ENCODE measurements at regions not wholly inside any gene's neighbourhood (a gene's known extent, or its start where the extent isn't known, plus 50 kb on each side); places are given as distances from the start of the nearest gene placed in this dataset.

DNA sequence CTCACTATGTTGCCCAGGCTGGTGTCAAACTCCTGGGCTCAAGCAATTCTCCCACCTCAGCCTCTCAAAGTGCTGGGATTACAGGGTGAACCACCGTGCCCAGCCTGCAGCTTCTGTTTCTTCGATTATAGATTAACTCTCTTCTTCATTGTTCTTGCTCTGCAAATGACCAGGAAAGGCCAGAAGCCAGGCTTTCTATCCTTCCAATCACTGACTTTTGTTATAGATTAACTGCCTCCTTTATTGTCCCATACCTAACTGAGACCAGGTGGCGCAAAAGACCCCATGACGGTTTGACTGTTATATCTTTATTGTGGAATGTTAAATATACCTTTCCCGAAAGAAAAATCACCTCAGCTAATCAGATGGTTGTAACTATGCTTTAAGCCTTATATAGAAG is 196.9 kb downstream of the MREG start:
- no peaks in the 10 kb centered on the region for H3K27me3 ChIP-seq (ENCODE audit: low read depth)
- peaks cover 21% of the 10 kb centered on the region for H3K9me3 ChIP-seq (replicated peaks)
- H3K27ac ChIP-seq (replicated peaks) = peak overlapping the region; percentile 21
- peaks cover 10% of the 10 kb centered on the region for H3K4me1 ChIP-seq
- no peak overlapping the region for H3K4me3 ChIP-seq
- TF ChIP-seq CTCF (IDR thresholded peaks at IDR 0.05; ENCODE audit: borderline replicate concordance) = no peak
- intact Hi-C loops (cut with micrococcal nuclease) = no loop called here
- no peak for DNase-seq
- no peaks in the 10 kb centered on the region for H3K36me3 ChIP-seq

GRCh38 chr2:215815960-215816359 is 197.4 kb downstream of the MREG start:
- peaks cover 17% of the 10 kb centered on the region for H3K9me3 ChIP-seq (replicated peaks)
- H3K4me3 ChIP-seq = no peak overlapping the region
- no peaks in the 10 kb centered on the region for H3K36me3 ChIP-seq
- no peak for TF ChIP-seq CTCF (IDR thresholded peaks at IDR 0.05; ENCODE audit: borderline replicate concordance)
- no peak overlapping the region for H3K27ac ChIP-seq (replicated peaks)
- DNase-seq = no peak
- H3K4me1 ChIP-seq = peaks cover 10% of the 10 kb centered on the region
- intact Hi-C loops (cut with micrococcal nuclease) = no loop called here
- no peaks in the 10 kb centered on the region for H3K27me3 ChIP-seq (ENCODE audit: low read depth)

GRCh38 chr2:215812966-215813365 is 200.4 kb downstream of the MREG start:
- intact Hi-C loops (cut with micrococcal nuclease) = no loop called here
- no peak for TF ChIP-seq CTCF (IDR thresholded peaks at IDR 0.05; ENCODE audit: borderline replicate concordance)
- Histone ChIP-seq H3K4me1 (peaks cover 10% of the 10 kb centered on the region), H3K4me3 (no peak overlapping the region), H3K9me3 (replicated peaks) (no peaks in the 10 kb centered on the region), H3K27me3 (ENCODE audit: low read depth) (no peaks in the 10 kb centered on the region), H3K27ac (replicated peaks) (no peak overlapping the region), H3K36me3 (no peaks in the 10 kb centered on the region)
- DNase-seq = no peak

GRCh38 chr2:215811409-215812345 is 201.7 kb downstream of the MREG start:
- Histone ChIP-seq H3K27ac (replicated peaks) (no peak overlapping the region), H3K27me3 (ENCODE audit: low read depth) (no peaks in the 10 kb centered on the region), H3K4me3 (no peak overlapping the region), H3K36me3 (no peaks in the 10 kb centered on the region), H3K9me3 (replicated peaks) (no peaks in the 10 kb centered on the region), H3K4me1 (peaks cover 5% of the 10 kb centered on the region)
- intact Hi-C loops (cut with micrococcal nuclease) = no loop called here
- no peak for DNase-seq
- TF ChIP-seq CTCF (IDR thresholded peaks at IDR 0.05; ENCODE audit: borderline replicate concordance) = no peak

DNA sequence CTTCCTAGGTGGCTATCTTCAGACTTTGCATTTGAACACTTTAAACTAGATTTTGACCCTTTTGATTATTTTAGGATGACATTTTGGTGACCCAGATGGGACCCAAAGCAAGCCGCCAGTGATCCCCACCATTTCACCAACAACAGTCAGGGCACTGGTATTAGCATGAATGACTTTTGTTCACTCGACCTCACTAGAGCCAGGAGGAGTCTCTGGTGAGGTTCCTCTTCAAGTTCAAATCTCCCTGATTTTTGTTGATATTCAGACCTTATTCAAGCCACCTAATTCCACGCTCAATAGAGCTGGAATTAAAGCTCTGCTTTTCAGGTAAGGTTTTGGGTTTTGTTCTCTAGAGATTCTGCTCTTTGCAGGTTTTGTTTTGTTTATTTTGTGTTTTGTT is 202.3 kb downstream of the MREG start:
- H3K36me3 ChIP-seq = no peaks in the 10 kb centered on the region
- no peaks in the 10 kb centered on the region for H3K27me3 ChIP-seq (ENCODE audit: low read depth)
- intact Hi-C loops (cut with micrococcal nuclease) = no loop called here
- no peak overlapping the region for H3K4me3 ChIP-seq
- DNase-seq = no peak
- H3K4me1 ChIP-seq = no peaks in the 10 kb centered on the region
- H3K27ac ChIP-seq (replicated peaks) = no peak overlapping the region
- H3K9me3 ChIP-seq (replicated peaks) = no peaks in the 10 kb centered on the region
- no peak for TF ChIP-seq CTCF (IDR thresholded peaks at IDR 0.05; ENCODE audit: borderline replicate concordance)
